ENCODE measurements at regions not wholly inside any gene's neighbourhood (a gene's known extent, or its start where the extent isn't known, plus 50 kb on each side); places are given as distances from the start of the nearest gene placed in this dataset.

GRCh38 chr1:73475316-73475870 lies 722.6 kb downstream of the LRRIQ3 start:
- WGBS (ENCODE audit: missing lambda C conversion rate) = 13% methylated on average over 3 of the region's 3 CpGs
- no peak for ATAC-seq
- Histone ChIP-seq H3K27ac (no peak overlapping the region), H3K4me2 (no peak overlapping the region), H3K4me1 (no peaks in the 10 kb centered on the region), H3K9me3 (no peaks in the 10 kb centered on the region), H3K4me3 (no peak overlapping the region)
- ChIA-PET CTCF (no interaction called here), POLR2A (no interaction called here)
- FAIRE-seq = no peak
- DNase-seq (ENCODE audit: low read depth in 1 of 2, low spot score in 1 of 2) = no peak
- no peak for TF ChIP-seq POLR2A (IDR thresholded peaks at IDR 0.05; ENCODE audit: low read length)

- ATAC-seq (no peak), FAIRE-seq (no peak), DNase-seq (ENCODE audit: low read depth in 1 of 2, low spot score in 1 of 2) (peak in 1 of 2 experiments; percentile 16)
- POLR2A ChIA-PET = no interaction called here
- TF ChIP-seq HOXA7 (CRISPR knock-in tag; IDR thresholded peaks at IDR 0.05) (no peak), ZFP36 (IDR thresholded peaks at IDR 0.05; ENCODE audit: borderline replicate concordance, partially characterized antibody) (no peak), EP300 (IDR thresholded peaks at IDR 0.05) (no peak), SMC3 (IDR thresholded peaks at IDR 0.05) (no peak), HOXB13 (CRISPR knock-in tag; IDR thresholded peaks at IDR 0.05; ENCODE audit: low read depth) (no peak), REST (IDR thresholded peaks at IDR 0.05) (no peak), ZNF302 (CRISPR knock-in tag; IDR thresholded peaks at IDR 0.05) (no peak), MAFK (IDR thresholded peaks at IDR 0.05; ENCODE audit: partially characterized antibody) (no peak), HEYL (CRISPR knock-in tag; IDR thresholded peaks at IDR 0.05) (no peak)
- Histone ChIP-seq H3K4me3 (no peak overlapping the region), H3K9me3 (no peaks in the 10 kb centered on the region), H3K4me1 (no peaks in the 10 kb centered on the region), H3K27ac (no peak overlapping the region), H3K4me2 (no peak overlapping the region)
- CTCF ChIA-PET = no interaction called here
- 0% methylated on average over 3 of the region's 7 CpGs for WGBS (ENCODE audit: missing lambda C conversion rate)
Measured at GRCh38 chr1:73472810-73473209, 725.2 kb downstream of the LRRIQ3 start.

- Histone ChIP-seq H3K9me3 (no peaks in the 10 kb centered on the region), H3K4me1 (no peaks in the 10 kb centered on the region), H3K27ac (no peak overlapping the region), H3K4me3 (no peak overlapping the region), H3K4me2 (no peak overlapping the region)
- no peak for TF ChIP-seq ATOH8 (CRISPR knock-in tag; IDR thresholded peaks at IDR 0.05; ENCODE audit: low read depth)
- TF ChIP-seq HDAC2 (IDR thresholded peaks at IDR 0.05) = no peak
- no peak for TF ChIP-seq MAFK (IDR thresholded peaks at IDR 0.05; ENCODE audit: partially characterized antibody)
- ChIA-PET CTCF (no interaction called here), POLR2A (no interaction called here)
- ATAC-seq (no peak), DNase-seq (ENCODE audit: low read depth in 1 of 2, low spot score in 1 of 2) (no peak), FAIRE-seq (no peak)
Measured at GRCh38 chr1:73467731-73468130, 730.2 kb downstream of the LRRIQ3 start.

- ATAC-seq = no peak
Measured at GRCh38 chr1:73463873-73464272, 734.1 kb downstream of the LRRIQ3 start.

More at GRCh38 chr1:73463873-73464272, 734.1 kb downstream of the LRRIQ3 start:
- no peak overlapping the region for H3K27ac ChIP-seq
- DNase-seq (ENCODE audit: low read depth in 1 of 2, low spot score in 1 of 2) = no peak
- POLR2A ChIA-PET = no interaction called here
- H3K9me3 ChIP-seq = no peaks in the 10 kb centered on the region
- no peak for TF ChIP-seq TP53 (CRISPR knock-in tag; IDR thresholded peaks at IDR 0.05)
- TF ChIP-seq HES2 (IDR thresholded peaks at IDR 0.05) = no peak
- TF ChIP-seq CBX2 (IDR thresholded peaks at IDR 0.05; ENCODE audit: borderline replicate concordance, low read depth) = no peak
- no peak for TF ChIP-seq RARB (CRISPR knock-in tag; IDR thresholded peaks at IDR 0.05)
- no peak for TF ChIP-seq SMC3 (IDR thresholded peaks at IDR 0.05)
- no peak for TF ChIP-seq BCL3 (IDR thresholded peaks at IDR 0.05)
- TF ChIP-seq PBX3 (IDR thresholded peaks at IDR 0.05) = no peak
- no peak for TF ChIP-seq RCOR1 (IDR thresholded peaks at IDR 0.05; ENCODE audit: low read depth, low read length)
- no peak for TF ChIP-seq MAX (IDR thresholded peaks at IDR 0.05)
- TF ChIP-seq HOXB5 (CRISPR knock-in tag; IDR thresholded peaks at IDR 0.05) = no peak
- H3K4me2 ChIP-seq = no peak overlapping the region
- CTCF ChIA-PET = no interaction called here
- FAIRE-seq = no peak
- WGBS (ENCODE audit: missing lambda C conversion rate) = 4% methylated on average over 2 of the region's 2 CpGs
- no peak overlapping the region for H3K4me3 ChIP-seq
- no peaks in the 10 kb centered on the region for H3K4me1 ChIP-seq
